H1 (cell line): ENCODE measurements at regions not wholly inside any gene's neighbourhood (a gene's known extent, or its start where the extent isn't known, plus 50 kb on each side); places are given as distances from the start of the nearest gene placed in this dataset.

Experiments
- CTCF ChIA-PET: fragments of 300-600 bp; sonication (Branson Sonifier 250); formaldehyde crosslinking; loops from one replicate; lab custom pipeline; 2021; ENCODE audit not compliant: partially characterized antibody; lab: Charles Lee
- POLR2A ChIA-PET: fragments of 300-600 bp; sonication (Branson Sonifier 250); formaldehyde crosslinking; loops from one replicate; lab custom pipeline; 2021; ENCODE audit warnings: inconsistent platforms; ENCODE audit not compliant: partially characterized antibody; lab: Charles Lee
- DNase-seq, 2 experiments: peaks; one replicate each; pipeline versions ENCODE4 v3.0.0 to v3.0.0-alpha.2; 2010 to 2022; ENCODE audit warnings: low spot score in 2 of 2, low read depth in 1 of 2, mixed read lengths in 1 of 2
- FAIRE-seq: peaks from 2 replicates; lab custom pipeline; 2011; peaks lifted over from hg19 to GRCh38; lab: Jason Lieb, UNC
- H2AFZ ChIP-seq: 2 replicates; pipeline ENCODE4 v1.8.1; 2012; ENCODE audit warnings: low read length, inconsistent platforms
- H2AK5ac ChIP-seq: 2 replicates; pipeline ENCODE4 v1.6.1; 2013; ENCODE audit warnings: low read depth, low read length
- H2BK120ac ChIP-seq: replicated peaks from 2 replicates; pipeline ENCODE3; 2013; ENCODE audit warnings: low read depth, low read length, inconsistent platforms
- H2BK12ac ChIP-seq: 2 replicates; pipeline ENCODE4 v1.6.1; 2013; ENCODE audit warnings: low read depth, low read length
- H2BK15ac ChIP-seq: 2 replicates; pipeline ENCODE4 v1.6.1; 2013; ENCODE audit warnings: low read length
- H2BK20ac ChIP-seq: 2 replicates; pipeline ENCODE4 v1.6.1; 2013; ENCODE audit warnings: low read length
- H2BK5ac ChIP-seq: 2 replicates; pipeline ENCODE4 v1.6.1; 2013; ENCODE audit warnings: low read depth, low read length
- H3K14ac ChIP-seq: 2 replicates; pipeline ENCODE4 v1.6.1; 2013; ENCODE audit warnings: inconsistent platforms; ENCODE audit not compliant: insufficient read length
- H3K18ac ChIP-seq: 2 replicates; pipeline ENCODE4 v1.6.1; 2013; ENCODE audit warnings: low read length; ENCODE audit errors: extremely low read depth
- H3K23ac ChIP-seq: 2 replicates; pipeline ENCODE4 v1.6.1; 2013; ENCODE audit warnings: inconsistent platforms; ENCODE audit not compliant: insufficient read length
- H3K23me2 ChIP-seq: 2 replicates; pipeline ENCODE4 v1.6.1; 2013; ENCODE audit warnings: low read depth, low read length
- H3K27ac ChIP-seq: 2 replicates; pipeline ENCODE4 v1.6.1; 2011; ENCODE audit warnings: low read depth, low read length, inconsistent platforms
- H3K27me3 ChIP-seq, 4 experiments: replicated peaks in 1 of 4; 1 replicate in 1 of 4; 2 replicates in 3 of 4; pipeline versions ENCODE4 v1.6.1 to v1.8.1; 2011 to 2013; ENCODE audit warnings: low read length in 3 of 4, mild to moderate bottlenecking in 3 of 4, inconsistent platforms in 2 of 4, mixed read lengths in 2 of 4, moderate library complexity in 1 of 4; ENCODE audit not compliant: control insufficient read depth in 3 of 4, insufficient read depth in 3 of 4; ENCODE audit errors: extremely low read depth in 1 of 4
- H3K36me3 ChIP-seq, 4 experiments: 2 replicates each; pipeline versions ENCODE4 v1.6.1 to v1.8.1; 2011 to 2013; ENCODE audit warnings: mild to moderate bottlenecking in 4 of 4, low read length in 3 of 4, moderate library complexity in 2 of 4, control low read depth in 1 of 4, inconsistent platforms in 1 of 4; ENCODE audit not compliant: insufficient read depth in 4 of 4, control insufficient read depth in 2 of 4
- H3K4ac ChIP-seq: replicated peaks from 2 replicates; pipeline ENCODE3; 2013; ENCODE audit warnings: low read length, low read depth, mixed read lengths, inconsistent platforms; ENCODE audit not compliant: insufficient read length
- H3K4me1 ChIP-seq, 4 experiments: replicated peaks in 1 of 4; 1 replicate in 1 of 4; 2 replicates in 3 of 4; pipeline versions ENCODE4 v1.6.1 to v1.8.1; 2011 to 2013; ENCODE audit warnings: low read length in 3 of 4, inconsistent platforms in 2 of 4, mixed read lengths in 1 of 4; ENCODE audit not compliant: insufficient read depth in 4 of 4, control insufficient read depth in 3 of 4
- H3K4me2 ChIP-seq, 2 experiments: 2 replicates each; pipeline versions ENCODE4 v1.6.1 to v1.8.1; 2011 to 2013; ENCODE audit warnings: low read depth in 2 of 2, low read length in 2 of 2, control low read depth in 1 of 2, inconsistent platforms in 1 of 2, mild to moderate bottlenecking in 1 of 2; ENCODE audit not compliant: insufficient read depth in 1 of 2
- H3K4me3 ChIP-seq, 4 experiments: fragments of 200-600, 300-600 bp in 1 of 4; sonication (generic), shearing (Covaris generic), sonication (Bioruptor Twin) in 1 of 4; 2 replicates each; pipeline versions ENCODE4 v1.5.1 to v1.8.1; 2011 to 2016; ENCODE audit warnings: low read length in 4 of 4, low read depth in 3 of 4, control low read depth in 2 of 4, inconsistent platforms in 2 of 4, mild to moderate bottlenecking in 2 of 4, mixed read lengths in 1 of 4, moderate library complexity in 1 of 4; ENCODE audit not compliant: insufficient read depth in 2 of 4; ENCODE audit errors: extremely low read depth in 1 of 4
- H3K56ac ChIP-seq: replicated peaks from 2 replicates; pipeline ENCODE3; 2013; ENCODE audit warnings: low read depth, mild to moderate bottlenecking, mixed read lengths, low read length, inconsistent platforms; ENCODE audit not compliant: insufficient read length
- H3K79me1 ChIP-seq: 2 replicates; pipeline ENCODE4 v1.6.1; 2013; ENCODE audit warnings: low read depth, low read length, control low read depth
- H3K79me2 ChIP-seq, 2 experiments: 2 replicates each; pipeline versions ENCODE4 v1.6.1 to v1.8.1; 2012 to 2013; ENCODE audit warnings: low read length in 2 of 2, mild to moderate bottlenecking in 2 of 2, inconsistent platforms in 1 of 2; ENCODE audit not compliant: insufficient read depth in 2 of 2, control insufficient read depth in 1 of 2
- H3K9ac ChIP-seq, 4 experiments: replicated peaks in 1 of 4; 1 replicate in 1 of 4; 2 replicates in 3 of 4; pipeline versions ENCODE4 v1.6.1 to v1.8.1; 2011 to 2013; ENCODE audit warnings: low read depth in 3 of 4, low read length in 3 of 4, control low read depth in 2 of 4, mild to moderate bottlenecking in 2 of 4, moderate library complexity in 2 of 4, inconsistent platforms in 1 of 4; ENCODE audit errors: extremely low read depth in 1 of 4
- H3K9me3 ChIP-seq, 2 experiments: 2 replicates each; pipeline versions ENCODE4 v1.6.1 to v1.8.1; 2012 to 2013; ENCODE audit warnings: mild to moderate bottlenecking in 2 of 2, moderate library complexity in 2 of 2, control low read depth in 1 of 2, inconsistent platforms in 1 of 2, low read depth in 1 of 2, low read length in 1 of 2, mixed read lengths in 1 of 2; ENCODE audit not compliant: insufficient read depth in 2 of 2
- H4K20me1 ChIP-seq, 2 experiments: replicated peaks in 1 of 2; 2 replicates each; pipeline versions ENCODE3 to v1.8.1; 2011 to 2013; ENCODE audit warnings: inconsistent platforms in 2 of 2, low read length in 2 of 2, mild to moderate bottlenecking in 1 of 2; ENCODE audit not compliant: insufficient read depth in 2 of 2, control insufficient read depth in 1 of 2
- H4K5ac ChIP-seq: 2 replicates; pipeline ENCODE4 v1.6.1; 2013; ENCODE audit warnings: low read length, low read depth, mixed read lengths, inconsistent platforms; ENCODE audit not compliant: insufficient read length
- H4K8ac ChIP-seq: 2 replicates; pipeline ENCODE4 v1.8.0; 2013; ENCODE audit warnings: mild to moderate bottlenecking, moderate library complexity, low read length, inconsistent platforms; ENCODE audit not compliant: insufficient read depth; ENCODE audit errors: extremely low read depth
- H4K91ac ChIP-seq: replicated peaks from 2 replicates; pipeline ENCODE3; 2013; ENCODE audit warnings: low read length, mixed read lengths, inconsistent platforms; ENCODE audit not compliant: insufficient read length
- PHF8 ChIP-seq: fragments of 200-600 bp; sonication (generic); conservative IDR thresholded peaks from 2 replicates; pipeline ENCODE4 v1.7.1; 2012; ENCODE audit warnings: low read depth, mild to moderate bottlenecking, inconsistent platforms, low read length, moderate library complexity
- POLR2A ChIP-seq, 2 experiments: IDR thresholded peaks; 1 replicate in 1 of 2; 2 replicates in 1 of 2; pipeline ENCODE4 v1.6.1; 2011; ENCODE audit warnings: low read depth in 2 of 2, low read length in 2 of 2, mild to moderate bottlenecking in 2 of 2; ENCODE audit errors: control extremely low read depth in 1 of 2
- POLR2AphosphoS5 ChIP-seq: IDR thresholded peaks from 2 replicates; pipeline ENCODE4 v1.6.1; 2011; ENCODE audit warnings: low read depth, low read length
- POU5F1 ChIP-seq: IDR thresholded peaks from 2 replicates; pipeline ENCODE4 v1.6.1; 2011; ENCODE audit warnings: low read depth, mild to moderate bottlenecking, low read length, moderate library complexity
- WGBS, 2 experiments: shearing (Covaris generic) in 1 of 2; methylation state at CpG; one replicate each; pipeline versions ENCODE4 v1.1.6 to v1.1.7; 2013 to 2015; ENCODE audit warnings: low lambda C conversion rate in 2 of 2, mixed read lengths in 2 of 2, inconsistent platforms in 1 of 2, low coverage in 1 of 2, missing lambda C conversion rate in 1 of 2; ENCODE audit not compliant: insufficient replicate concordance in 2 of 2, insufficient coverage in 1 of 2, insufficient read length in 1 of 2; ENCODE audit errors: extremely low coverage in 1 of 2, missing lambda C conversion rate in 1 of 2; 5-methylcytosine and 5-hydroxymethylcytosine counted together

DNA sequence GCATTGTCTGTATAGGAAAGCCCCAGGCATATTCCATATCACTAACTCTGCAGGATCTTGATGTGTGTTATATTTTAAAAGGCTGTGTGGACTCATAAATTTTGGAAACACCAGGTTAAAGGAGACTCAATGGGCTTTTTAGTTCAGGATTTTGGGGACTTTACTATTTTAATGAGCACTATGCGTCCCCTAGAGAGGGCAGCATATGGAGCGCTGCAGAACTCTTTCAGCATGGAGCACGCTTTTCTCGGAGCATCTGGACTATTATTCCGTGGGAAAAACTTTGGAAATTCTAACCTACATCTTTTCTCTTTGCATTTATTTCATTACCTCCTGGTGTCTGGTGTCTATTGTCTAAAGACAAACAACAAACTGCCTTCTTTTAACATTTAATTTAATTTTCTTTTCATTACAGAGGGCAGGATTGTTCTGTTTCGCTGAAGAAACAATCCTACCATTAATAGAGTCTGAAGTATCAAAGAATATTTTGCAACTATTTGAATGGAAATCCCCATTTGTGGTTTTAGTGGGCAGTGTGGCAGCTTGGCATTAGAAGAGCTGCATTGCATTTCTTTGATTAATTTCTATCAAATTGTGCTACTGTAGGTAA lies 399.9 kb upstream of the HSF2 start:
- Histone ChIP-seq H4K91ac (no peak overlapping the region), H3K27me3 (no peaks in the 10 kb centered on the region), H4K8ac (no peak overlapping the region), H3K4me3 (no peak overlapping the region), H3K36me3 (no peaks in the 10 kb centered on the region; a peak in 1 of 8 replicates), H4K5ac (no peak overlapping the region), H3K14ac (no peak overlapping the region), H3K23ac (no peak overlapping the region), H3K27ac (no peak overlapping the region), H3K9me3 (no peaks in the 10 kb centered on the region), H2AK5ac (no peak overlapping the region), H3K4me2 (no peak overlapping the region), H2BK20ac (no peak overlapping the region), H2BK12ac (no peak overlapping the region), H2BK15ac (no peak overlapping the region), H3K79me1 (no peaks in the 10 kb centered on the region), H3K4ac (no peak overlapping the region), H2BK120ac (no peak overlapping the region), H4K20me1 (no peaks in the 10 kb centered on the region), H3K23me2 (no peaks in the 10 kb centered on the region), H3K9ac (no peak overlapping the region), H2AFZ (no peak overlapping the region), H3K18ac (no peak overlapping the region), H3K79me2 (no peaks in the 10 kb centered on the region), H3K4me1 (no peaks in the 10 kb centered on the region; a peak in 1 of 7 replicates), H2BK5ac (no peak overlapping the region), H3K56ac (no peak overlapping the region)
- WGBS, 2 experiments, result 63% methylated on average over 6 of the region's 6 CpGs; no CpG with 5 or more reads in 1 of the 2 experiments
- FAIRE-seq (no peak), DNase-seq (no peak)
- TF ChIP-seq POLR2AphosphoS5, result no peak
- no peak for TF ChIP-seq POLR2A (IDR thresholded peaks at IDR 0.05; ENCODE audit: control extremely low read depth in 1 of 2, low read depth in 2 of 2, low read length in 2 of 2)
- TF ChIP-seq PHF8, result no peak
- no peak for TF ChIP-seq POU5F1
- ChIA-PET POLR2A (no interaction called here), CTCF (interaction anchor here (1.2 kb wide), 1 partner anchor 111 kb away, joined by 3 read pairs; no protein-coding TSS in a partner anchor)
